Superior temporal gyrus (tissue), 1 donor: ENCODE measurements at regions not wholly inside any gene's neighbourhood (a gene's known extent, or its start where the extent isn't known, plus 50 kb on each side); places are given as distances from the start of the nearest gene placed in this dataset.

Experiments used
- DNase-seq: peaks from one replicate; pipeline ENCODE4 v3.0.0-alpha.2; 2016; ENCODE audit errors: extremely low spot score

- DNase-seq, result no peak
Measured at GRCh38 chr2:18380321-18380720, 180.1 kb downstream of the RDH14 start.

GRCh38 chr2:18379870-18380269, 180.6 kb downstream of the RDH14 start:
- no peak for DNase-seq

- peak; percentile 80 for DNase-seq
Measured at GRCh38 chr2:18378020-18378653, 182.3 kb downstream of the RDH14 start.

- DNase-seq, result no peak
Measured at GRCh38 chr2:18376936-18377335, 183.5 kb downstream of the RDH14 start.

GRCh38 chr2:18373664-18374063, 186.8 kb downstream of the RDH14 start:
- DNase-seq, result no peak

- DNase-seq, result no peak
Measured at GRCh38 chr2:18373081-18373480, 187.4 kb downstream of the RDH14 start.

GRCh38 chr2:18372641-18373040, 187.8 kb downstream of the RDH14 start:
- no peak for DNase-seq

GRCh38 chr2:18369760-18370159, 190.7 kb downstream of the RDH14 start:
- no peak for DNase-seq

- no peak for DNase-seq
Measured at GRCh38 chr2:18368008-18368407, 192.4 kb downstream of the RDH14 start.

- DNase-seq, result no peak
Measured at GRCh38 chr2:18365342-18365741, 195.1 kb downstream of the RDH14 start.

GRCh38 chr2:18363348-18363747, 197.1 kb downstream of the RDH14 start:
- no peak for DNase-seq

GRCh38 chr2:18362696-18363095, 197.8 kb downstream of the RDH14 start:
- no peak for DNase-seq

GRCh38 chr2:18357537-18357936, 202.9 kb downstream of the RDH14 start:
- no peak for DNase-seq

- no peak for DNase-seq
Measured at GRCh38 chr2:18356676-18357075, 203.8 kb downstream of the RDH14 start.

GRCh38 chr2:18349421-18349820, 211.0 kb downstream of the RDH14 start:
- DNase-seq, result no peak

- DNase-seq, result no peak
Measured at GRCh38 chr2:18346874-18347273, 213.6 kb downstream of the RDH14 start.

- DNase-seq, result no peak
Measured at GRCh38 chr2:18346344-18346743, 214.1 kb downstream of the RDH14 start.

- DNase-seq, result no peak
Measured at GRCh38 chr2:18345848-18346247, 214.6 kb downstream of the RDH14 start.

GRCh38 chr2:18342901-18343300, 217.6 kb downstream of the RDH14 start:
- no peak for DNase-seq

- DNase-seq, result no peak
Measured at GRCh38 chr2:18339326-18339725, 221.1 kb downstream of the RDH14 start.

GRCh38 chr2:18336975-18337374, 223.5 kb downstream of the RDH14 start:
- no peak for DNase-seq

- DNase-seq, result no peak
Measured at GRCh38 chr2:18332477-18332876, 228.0 kb downstream of the RDH14 start.

GRCh38 chr2:18325118-18325517, 235.3 kb downstream of the RDH14 start:
- DNase-seq, result no peak

GRCh38 chr2:18319987-18320386, 240.5 kb downstream of the RDH14 start:
- no peak for DNase-seq
